Type B pancreatic cell (in vitro differentiated cells): ENCODE measurements at regions not wholly inside any gene's neighbourhood (a gene's known extent, or its start where the extent isn't known, plus 50 kb on each side); places are given as distances from the start of the nearest gene placed in this dataset.

Experiments used
- DNase-seq: peaks from one replicate; pipeline ENCODE4 v3.0.0; 2021; ENCODE audit warnings: mixed read lengths; ENCODE audit not compliant: unreplicated experiment; ENCODE audit errors: extremely low spot score
- H3K27ac Mint-ChIP-seq: 2 replicates; pipeline ENCODE4 v1.8.0; 2021; ENCODE audit warnings: mild to moderate bottlenecking, mixed read lengths
- H3K27me3 Mint-ChIP-seq: 2 replicates; pipeline ENCODE4 v1.8.0; 2021; ENCODE audit warnings: mixed read lengths
- H3K36me3 Mint-ChIP-seq: 2 replicates; pipeline ENCODE4 v1.8.0; 2021; ENCODE audit warnings: mixed read lengths
- H3K4me1 Mint-ChIP-seq: one replicate; pipeline ENCODE4 v1.8.0; 2021; ENCODE audit warnings: mixed read lengths; ENCODE audit not compliant: unreplicated experiment
- H3K4me3 Mint-ChIP-seq: 2 replicates; pipeline ENCODE4 v1.8.0; 2021; ENCODE audit warnings: mild to moderate bottlenecking, mixed read lengths
- H3K9me3 Mint-ChIP-seq: 2 replicates; pipeline ENCODE4 v1.8.0; 2021; ENCODE audit warnings: mixed read lengths
- CTCF ChIP-seq: fragments of 200-600 bp; sonication (generic); conservative IDR thresholded peaks from 2 replicates; pipeline ENCODE4 v1.5.0; 2021; ENCODE audit warnings: antibody characterized with exemption, mild to moderate bottlenecking

GRCh38 chrX:68931345-68931744 is 102.5 kb downstream of the EFNB1 start:
- H3K27me3 Mint-ChIP-seq = no peaks in the 10 kb centered on the region
- TF ChIP-seq CTCF = no peak
- H3K9me3 Mint-ChIP-seq = no peaks in the 10 kb centered on the region
- H3K4me1 Mint-ChIP-seq = peaks cover 11% of the 10 kb centered on the region
- H3K27ac Mint-ChIP-seq = no peak overlapping the region
- DNase-seq = no peak
- H3K36me3 Mint-ChIP-seq = no peaks in the 10 kb centered on the region
- no peak overlapping the region for H3K4me3 Mint-ChIP-seq

GRCh38 chrX:68930542-68931317 is 101.9 kb downstream of the EFNB1 start:
- Mint-ChIP-seq H3K27me3 (no peaks in the 10 kb centered on the region), H3K36me3 (no peaks in the 10 kb centered on the region), H3K9me3 (no peaks in the 10 kb centered on the region), H3K27ac (peak overlapping the region; percentile 55), H3K4me1 (peaks cover 5% of the 10 kb centered on the region), H3K4me3 (no peak overlapping the region)
- no peak for DNase-seq
- no peak for TF ChIP-seq CTCF

- no peak for TF ChIP-seq CTCF
- H3K36me3 Mint-ChIP-seq = no peaks in the 10 kb centered on the region
- H3K9me3 Mint-ChIP-seq = no peaks in the 10 kb centered on the region
- H3K4me3 Mint-ChIP-seq = no peak overlapping the region
- H3K4me1 Mint-ChIP-seq = peaks cover 5% of the 10 kb centered on the region
- no peak for DNase-seq
- H3K27me3 Mint-ChIP-seq = no peaks in the 10 kb centered on the region
- H3K27ac Mint-ChIP-seq = no peak overlapping the region
Measured at GRCh38 chrX:68929332-68930150, 100.7 kb downstream of the EFNB1 start.

GRCh38 chrX:68928401-68928800 is 99.6 kb downstream of the EFNB1 start:
- no peak overlapping the region for H3K4me3 Mint-ChIP-seq
- no peak overlapping the region for H3K27ac Mint-ChIP-seq
- peaks cover 5% of the 10 kb centered on the region for H3K4me1 Mint-ChIP-seq
- no peaks in the 10 kb centered on the region for H3K27me3 Mint-ChIP-seq
- TF ChIP-seq CTCF = no peak
- no peaks in the 10 kb centered on the region for H3K36me3 Mint-ChIP-seq
- H3K9me3 Mint-ChIP-seq = no peaks in the 10 kb centered on the region
- DNase-seq = no peak

- peaks cover 5% of the 10 kb centered on the region for H3K4me1 Mint-ChIP-seq
- no peak for DNase-seq
- no peak for TF ChIP-seq CTCF
- H3K4me3 Mint-ChIP-seq = no peak overlapping the region
- no peaks in the 10 kb centered on the region for H3K9me3 Mint-ChIP-seq
- H3K27ac Mint-ChIP-seq = no peak overlapping the region
- no peaks in the 10 kb centered on the region for H3K27me3 Mint-ChIP-seq
- H3K36me3 Mint-ChIP-seq = no peaks in the 10 kb centered on the region
Measured at GRCh38 chrX:68927178-68927577, 98.4 kb downstream of the EFNB1 start.
